ENCODE measurements at regions not wholly inside any gene's neighbourhood (a gene's known extent, or its start where the extent isn't known, plus 50 kb on each side); places are given as distances from the start of the nearest gene placed in this dataset.

DNA sequence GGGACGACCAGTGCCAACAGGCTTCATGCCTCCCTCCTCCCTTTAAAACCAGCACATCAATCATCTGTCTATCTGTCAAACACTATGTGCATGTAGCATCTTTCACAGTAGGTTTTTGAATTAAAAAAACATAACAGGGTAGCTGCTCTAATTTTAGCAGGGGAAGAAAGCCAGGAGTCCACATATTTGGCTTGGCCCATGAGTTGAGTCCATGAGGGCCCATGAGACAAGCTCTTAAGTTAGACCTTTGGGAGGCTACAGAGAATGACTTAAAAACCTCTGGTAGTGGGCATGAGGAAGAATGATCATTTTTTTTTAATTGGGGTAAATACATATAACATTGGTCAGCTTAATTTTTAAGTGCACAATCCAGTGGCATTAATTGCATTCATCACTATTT lies 194.9 kb downstream of the UTRN start:
- TF ChIP-seq, protein P1, sequence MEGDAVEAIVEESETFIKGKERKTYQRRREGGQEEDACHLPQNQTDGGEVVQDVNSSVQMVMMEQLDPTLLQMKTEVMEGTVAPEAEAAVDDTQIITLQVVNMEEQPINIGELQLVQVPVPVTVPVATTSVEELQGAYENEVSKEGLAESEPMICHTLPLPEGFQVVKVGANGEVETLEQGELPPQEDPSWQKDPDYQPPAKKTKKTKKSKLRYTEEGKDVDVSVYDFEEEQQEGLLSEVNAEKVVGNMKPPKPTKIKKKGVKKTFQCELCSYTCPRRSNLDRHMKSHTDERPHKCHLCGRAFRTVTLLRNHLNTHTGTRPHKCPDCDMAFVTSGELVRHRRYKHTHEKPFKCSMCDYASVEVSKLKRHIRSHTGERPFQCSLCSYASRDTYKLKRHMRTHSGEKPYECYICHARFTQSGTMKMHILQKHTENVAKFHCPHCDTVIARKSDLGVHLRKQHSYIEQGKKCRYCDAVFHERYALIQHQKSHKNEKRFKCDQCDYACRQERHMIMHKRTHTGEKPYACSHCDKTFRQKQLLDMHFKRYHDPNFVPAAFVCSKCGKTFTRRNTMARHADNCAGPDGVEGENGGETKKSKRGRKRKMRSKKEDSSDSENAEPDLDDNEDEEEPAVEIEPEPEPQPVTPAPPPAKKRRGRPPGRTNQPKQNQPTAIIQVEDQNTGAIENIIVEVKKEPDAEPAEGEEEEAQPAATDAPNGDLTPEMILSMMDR (IDR thresholded peaks at IDR 0.05; ENCODE audit: low read depth, low read length, missing input control) = no peak
- TF ChIP-seq, protein P2, sequence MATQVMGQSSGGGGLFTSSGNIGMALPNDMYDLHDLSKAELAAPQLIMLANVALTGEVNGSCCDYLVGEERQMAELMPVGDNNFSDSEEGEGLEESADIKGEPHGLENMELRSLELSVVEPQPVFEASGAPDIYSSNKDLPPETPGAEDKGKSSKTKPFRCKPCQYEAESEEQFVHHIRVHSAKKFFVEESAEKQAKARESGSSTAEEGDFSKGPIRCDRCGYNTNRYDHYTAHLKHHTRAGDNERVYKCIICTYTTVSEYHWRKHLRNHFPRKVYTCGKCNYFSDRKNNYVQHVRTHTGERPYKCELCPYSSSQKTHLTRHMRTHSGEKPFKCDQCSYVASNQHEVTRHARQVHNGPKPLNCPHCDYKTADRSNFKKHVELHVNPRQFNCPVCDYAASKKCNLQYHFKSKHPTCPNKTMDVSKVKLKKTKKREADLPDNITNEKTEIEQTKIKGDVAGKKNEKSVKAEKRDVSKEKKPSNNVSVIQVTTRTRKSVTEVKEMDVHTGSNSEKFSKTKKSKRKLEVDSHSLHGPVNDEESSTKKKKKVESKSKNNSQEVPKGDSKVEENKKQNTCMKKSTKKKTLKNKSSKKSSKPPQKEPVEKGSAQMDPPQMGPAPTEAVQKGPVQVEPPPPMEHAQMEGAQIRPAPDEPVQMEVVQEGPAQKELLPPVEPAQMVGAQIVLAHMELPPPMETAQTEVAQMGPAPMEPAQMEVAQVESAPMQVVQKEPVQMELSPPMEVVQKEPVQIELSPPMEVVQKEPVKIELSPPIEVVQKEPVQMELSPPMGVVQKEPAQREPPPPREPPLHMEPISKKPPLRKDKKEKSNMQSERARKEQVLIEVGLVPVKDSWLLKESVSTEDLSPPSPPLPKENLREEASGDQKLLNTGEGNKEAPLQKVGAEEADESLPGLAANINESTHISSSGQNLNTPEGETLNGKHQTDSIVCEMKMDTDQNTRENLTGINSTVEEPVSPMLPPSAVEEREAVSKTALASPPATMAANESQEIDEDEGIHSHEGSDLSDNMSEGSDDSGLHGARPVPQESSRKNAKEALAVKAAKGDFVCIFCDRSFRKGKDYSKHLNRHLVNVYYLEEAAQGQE (IDR thresholded peaks at IDR 0.05) = no peak
- TF ChIP-seq TAF1 (conservative IDR thresholded peaks at IDR 0.05) = no peak
- TF ChIP-seq RAD21 (IDR thresholded peaks at IDR 0.05) = no peak
- TF ChIP-seq FOXA1 (IDR thresholded peaks at IDR 0.05) = no peak
- TF ChIP-seq, protein P3, sequence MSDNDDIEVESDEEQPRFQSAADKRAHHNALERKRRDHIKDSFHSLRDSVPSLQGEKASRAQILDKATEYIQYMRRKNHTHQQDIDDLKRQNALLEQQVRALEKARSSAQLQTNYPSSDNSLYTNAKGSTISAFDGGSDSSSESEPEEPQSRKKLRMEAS (IDR thresholded peaks at IDR 0.05) = no peak
- TF ChIP-seq, protein P4, sequence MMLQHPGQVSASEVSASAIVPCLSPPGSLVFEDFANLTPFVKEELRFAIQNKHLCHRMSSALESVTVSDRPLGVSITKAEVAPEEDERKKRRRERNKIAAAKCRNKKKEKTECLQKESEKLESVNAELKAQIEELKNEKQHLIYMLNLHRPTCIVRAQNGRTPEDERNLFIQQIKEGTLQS (IDR thresholded peaks at IDR 0.05) = no peak

Data from liver (tissue), 3 donors.